Ovary (tissue), 3 donors: ENCODE measurements at regions not wholly inside any gene's neighbourhood (a gene's known extent, or its start where the extent isn't known, plus 50 kb on each side); places are given as distances from the start of the nearest gene placed in this dataset.

Experiments used
- CTCF ChIP-seq, 3 donors: fragments of 450-650 bp in 2 of 3; fragments of 200-600 bp in 1 of 3; IDR thresholded peaks; one replicate each; pipeline versions ENCODE4 v1.5.1 to v1.8.0; 2016 to 2022; ENCODE audit warnings: antibody characterized with exemption in 3 of 3, mild to moderate bottlenecking in 1 of 3
- EP300 ChIP-seq: sonication (generic); formaldehyde crosslinking; IDR thresholded peaks from one replicate; pipeline ENCODE4 v1.6.1; 2017; ENCODE audit warnings: antibody characterized with exemption
- POLR2A ChIP-seq: fragments of 450-650 bp; IDR thresholded peaks from one replicate; pipeline ENCODE4 v1.6.1; 2017; ENCODE audit warnings: antibody characterized with exemption, mild to moderate bottlenecking, moderate library complexity
- donor health status: DM: no; HTN: no; CAD: no.

GRCh38 chr5:176131771-176132170, 106.5 kb upstream of the SIMC1 start:
- TF ChIP-seq CTCF (IDR thresholded peaks at IDR 0.05) = no peak
- no peak for TF ChIP-seq POLR2A
- no peak for TF ChIP-seq EP300
